K562 (cell line): ENCODE measurements at regions not wholly inside any gene's neighbourhood (a gene's known extent, or its start where the extent isn't known, plus 50 kb on each side); places are given as distances from the start of the nearest gene placed in this dataset.

Experiments used
- ATAC-seq: fragments of 200-7000 bp; cut with Tn5 transposase; 3 replicates; pipeline ENCODE4 v1.9.1; 2020; ENCODE audit warnings: moderate library complexity
- BruUV-seq: library from RNA; stranded (reverse); fragments of 400-500 nt; replicated peaks from 2 replicates; lab custom pipeline; 2021; lab: Mats Ljungman, UMichigan
- CTCF ChIA-PET: fragments of 300-600 bp; formaldehyde crosslinking; extraction: SDS; loops from one replicate; lab custom pipeline; 2021; ENCODE audit warnings: low intra/inter-chr PET ratio; lab: Yijun Ruan, JAX
- POLR2A ChIA-PET: fragments of 300-600, 350-650 bp; sonication (Branson Sonifier 250); formaldehyde crosslinking; extraction: SDS; loops from one replicate; lab custom pipeline; 2021; ENCODE audit warnings: antibody characterized with exemption, inconsistent platforms; lab: Yijun Ruan, JAX
- DNase-seq, 4 experiments: peaks; one replicate each; pipeline versions ENCODE4 v3.0.0 to v3.0.0-alpha.2; 2011 to 2018; ENCODE audit warnings: low spot score in 3 of 4, mixed read lengths in 3 of 4; ENCODE audit errors: extremely low read depth in 1 of 4
- FAIRE-seq: peaks from 2 replicates; lab custom pipeline; 2011; peaks lifted over from hg19 to GRCh38; lab: Jason Lieb, UNC
- H2AFZ ChIP-seq: 2 replicates; pipeline ENCODE4 v1.6.0; 2011; ENCODE audit warnings: low read depth, low read length, control low read depth, inconsistent platforms
- H3K27ac ChIP-seq: fragments of 200-600 bp; 3 replicates; pipeline ENCODE4 v1.8.0; 2011; ENCODE audit warnings: low read depth, mild to moderate bottlenecking, control low read depth, inconsistent platforms, low read length, moderate library complexity, mixed read lengths; ENCODE audit errors: extremely low read depth
- H3K27me3 ChIP-seq, 2 experiments: fragments of 300-600 bp in 1 of 2; 2 replicates in 1 of 2; 3 replicates in 1 of 2; pipeline versions ENCODE4 v1.6.0 to v1.8.0; 2011; ENCODE audit warnings: inconsistent platforms in 2 of 2, low read length in 2 of 2, mild to moderate bottlenecking in 1 of 2, mixed read lengths in 1 of 2, moderate library complexity in 1 of 2; ENCODE audit not compliant: control insufficient read depth in 2 of 2, insufficient read depth in 2 of 2
- H3K36me3 ChIP-seq: fragments of 300-600 bp; 3 replicates; pipeline ENCODE4 v1.8.0; 2011; ENCODE audit warnings: mild to moderate bottlenecking, low read length, inconsistent platforms; ENCODE audit not compliant: control insufficient read depth, insufficient read depth
- H3K4me1 ChIP-seq, 2 experiments: fragments of 200-600 bp in 1 of 2; replicated peaks in 1 of 2; 2 replicates in 1 of 2; 3 replicates in 1 of 2; pipeline versions ENCODE4 v1.5.1 to v1.8.0; 2011; ENCODE audit warnings: inconsistent platforms in 2 of 2, low read length in 2 of 2, mild to moderate bottlenecking in 1 of 2, mixed read lengths in 1 of 2, moderate library complexity in 1 of 2; ENCODE audit not compliant: control insufficient read depth in 2 of 2, insufficient read depth in 2 of 2
- H3K4me2 ChIP-seq: 2 replicates; pipeline ENCODE4 v1.6.1; 2011; ENCODE audit warnings: low read length, control low read depth, inconsistent platforms, mixed read lengths; ENCODE audit not compliant: insufficient read depth
- H3K4me3 ChIP-seq: fragments of 200-600 bp; sonication (generic), shearing (Covaris generic); 2 replicates; pipeline ENCODE4 v1.5.1; 2016; ENCODE audit warnings: control low read depth, inconsistent platforms
- H3K79me2 ChIP-seq: fragments of 200-600 bp; 3 replicates; pipeline ENCODE4 v1.8.0; 2011; ENCODE audit warnings: low read length, inconsistent platforms; ENCODE audit not compliant: control insufficient read depth, insufficient read depth
- H3K9ac ChIP-seq, 2 experiments: 2 replicates each; pipeline versions ENCODE4 v1.6.0 to v1.6.1; 2011; ENCODE audit warnings: low read depth in 2 of 2, low read length in 2 of 2, control low read depth in 1 of 2, inconsistent platforms in 1 of 2, mild to moderate bottlenecking in 1 of 2, mixed read lengths in 1 of 2; ENCODE audit not compliant: insufficient read depth in 1 of 2
- H3K9me1 ChIP-seq: one replicate; pipeline ENCODE4 v1.6.0; 2011; ENCODE audit warnings: inconsistent platforms, mild to moderate bottlenecking, low read length, moderate library complexity; ENCODE audit not compliant: control insufficient read depth, insufficient read depth
- H3K9me3 ChIP-seq: replicated peaks from 2 replicates; pipeline ENCODE4 v1.5.1; 2011; ENCODE audit warnings: low read depth, low read length, inconsistent platforms; ENCODE audit not compliant: control insufficient read depth, insufficient read depth
- H4K20me1 ChIP-seq: replicated peaks from 2 replicates; pipeline ENCODE4 v1.6.1; 2011; ENCODE audit warnings: low read length, inconsistent platforms, mixed read lengths; ENCODE audit not compliant: control insufficient read depth, insufficient read depth
- CREB3 ChIP-seq: fragments of 450-650 bp; conservative IDR thresholded peaks from 2 replicates; pipeline ENCODE4 v1.6.1; 2016; ENCODE audit warnings: missing genetic modification characterization, low read depth, mild to moderate bottlenecking, missing compliant biosample characterization, moderate library complexity
- GABPA ChIP-seq: fragments of 200-800 bp; sonication (Bioruptor generic); conservative IDR thresholded peaks from 2 replicates; pipeline ENCODE4 v1.6.1; 2016; ENCODE audit warnings: low read depth, missing genetic modification characterization, missing compliant biosample characterization
- PURB ChIP-seq: sonication (generic); formaldehyde crosslinking; IDR thresholded peaks from 2 replicates; pipeline ENCODE4 v1.9.0; 2021; ENCODE audit warnings: low read depth, mild to moderate bottlenecking, missing genetic modification reagents
- RBM17 ChIP-seq: fragments of 200-400 bp; formaldehyde crosslinking; IDR thresholded peaks from 2 replicates; pipeline ENCODE4 v1.6.1; 2017; ENCODE audit warnings: low read depth, mild to moderate bottlenecking, low read length, borderline replicate concordance
- ZBTB1 ChIP-seq: sonication (generic); formaldehyde crosslinking; IDR thresholded peaks from 2 replicates; pipeline ENCODE4 v1.8.1; 2023; ENCODE audit warnings: missing genetic modification reagents, low read depth, mild to moderate bottlenecking, borderline replicate concordance
- ZFX ChIP-seq: sonication (generic); formaldehyde crosslinking; IDR thresholded peaks from 2 replicates; pipeline ENCODE4 v1.8.0; 2022; ENCODE audit warnings: mild to moderate bottlenecking, missing genetic modification reagents, moderate library complexity
- whole genome bisulfite sequencing: fragments of 100-300 bp; shearing (Covaris generic); methylation state at CpG from one replicate; pipeline ENCODE4 v1.1.6; 2016; ENCODE audit warnings: low coverage, mixed read lengths; ENCODE audit not compliant: insufficient coverage; ENCODE audit errors: missing lambda C conversion rate; 5-methylcytosine and 5-hydroxymethylcytosine counted together
- in situ Hi-C: fragments of 300-500 bp; cut with MboI; formaldehyde crosslinking; loops from 4 replicates; pipeline ENCODE4 v1.15.0; 2018; ENCODE audit warnings: inconsistent platforms, mixed read lengths
- intact Hi-C: fragments of 100-400 bp; cut with micrococcal nuclease; formaldehyde crosslinking; loops from 2 replicates; pipeline ENCODE4 v1.14.2; 2022
- TF ChIP-seq, protein P1 (sequence below): fragments of 450-650 bp; IDR thresholded peaks from 2 replicates; pipeline ENCODE4 v1.6.1; 2016; ENCODE audit warnings: mild to moderate bottlenecking, moderate library complexity

GRCh38 chr14:105940534-105941225 is 414.3 kb downstream of the TMEM121 start:
- H3K27ac ChIP-seq: no peak overlapping the region
- no peak overlapping the region for H3K9ac ChIP-seq
- in situ Hi-C loops: no loop called here
- POLR2A ChIA-PET: no interaction called here
- H2AFZ ChIP-seq: no peak overlapping the region
- CTCF ChIA-PET: no interaction called here
- intact Hi-C loops: loop anchor here (10.0 kb wide), 2 partner anchors 266 to 386 kb away; no protein-coding TSS in a partner anchor
- H3K36me3 ChIP-seq: no peaks in the 10 kb centered on the region
- ATAC-seq (no peak), FAIRE-seq (no peak), DNase-seq (no peak)
- no peaks in the 10 kb centered on the region for H3K9me3 ChIP-seq
- H3K9me1 ChIP-seq: no peaks in the 10 kb centered on the region
- H4K20me1 ChIP-seq: no peaks in the 10 kb centered on the region
- peaks cover 0 to 3% of the 10 kb centered on the region in 2 experiments; a peak in 2 of 5 replicates for H3K4me1 ChIP-seq
- H3K4me3 ChIP-seq: no peak overlapping the region
- no peak overlapping the region for H3K4me2 ChIP-seq
- WGBS: 6% methylated on average over 4 of the region's 9 CpGs
- no peaks in the 10 kb centered on the region for H3K27me3 ChIP-seq
- no peak for TF ChIP-seq PURB (CRISPR knock-in tag)
- TF ChIP-seq ZBTB1: no peak
- no peak for TF ChIP-seq GABPA (tag)
- TF ChIP-seq ZFX (CRISPR knock-in tag): no peak
- TF ChIP-seq CREB3: no peak
- TF ChIP-seq, protein P1, sequence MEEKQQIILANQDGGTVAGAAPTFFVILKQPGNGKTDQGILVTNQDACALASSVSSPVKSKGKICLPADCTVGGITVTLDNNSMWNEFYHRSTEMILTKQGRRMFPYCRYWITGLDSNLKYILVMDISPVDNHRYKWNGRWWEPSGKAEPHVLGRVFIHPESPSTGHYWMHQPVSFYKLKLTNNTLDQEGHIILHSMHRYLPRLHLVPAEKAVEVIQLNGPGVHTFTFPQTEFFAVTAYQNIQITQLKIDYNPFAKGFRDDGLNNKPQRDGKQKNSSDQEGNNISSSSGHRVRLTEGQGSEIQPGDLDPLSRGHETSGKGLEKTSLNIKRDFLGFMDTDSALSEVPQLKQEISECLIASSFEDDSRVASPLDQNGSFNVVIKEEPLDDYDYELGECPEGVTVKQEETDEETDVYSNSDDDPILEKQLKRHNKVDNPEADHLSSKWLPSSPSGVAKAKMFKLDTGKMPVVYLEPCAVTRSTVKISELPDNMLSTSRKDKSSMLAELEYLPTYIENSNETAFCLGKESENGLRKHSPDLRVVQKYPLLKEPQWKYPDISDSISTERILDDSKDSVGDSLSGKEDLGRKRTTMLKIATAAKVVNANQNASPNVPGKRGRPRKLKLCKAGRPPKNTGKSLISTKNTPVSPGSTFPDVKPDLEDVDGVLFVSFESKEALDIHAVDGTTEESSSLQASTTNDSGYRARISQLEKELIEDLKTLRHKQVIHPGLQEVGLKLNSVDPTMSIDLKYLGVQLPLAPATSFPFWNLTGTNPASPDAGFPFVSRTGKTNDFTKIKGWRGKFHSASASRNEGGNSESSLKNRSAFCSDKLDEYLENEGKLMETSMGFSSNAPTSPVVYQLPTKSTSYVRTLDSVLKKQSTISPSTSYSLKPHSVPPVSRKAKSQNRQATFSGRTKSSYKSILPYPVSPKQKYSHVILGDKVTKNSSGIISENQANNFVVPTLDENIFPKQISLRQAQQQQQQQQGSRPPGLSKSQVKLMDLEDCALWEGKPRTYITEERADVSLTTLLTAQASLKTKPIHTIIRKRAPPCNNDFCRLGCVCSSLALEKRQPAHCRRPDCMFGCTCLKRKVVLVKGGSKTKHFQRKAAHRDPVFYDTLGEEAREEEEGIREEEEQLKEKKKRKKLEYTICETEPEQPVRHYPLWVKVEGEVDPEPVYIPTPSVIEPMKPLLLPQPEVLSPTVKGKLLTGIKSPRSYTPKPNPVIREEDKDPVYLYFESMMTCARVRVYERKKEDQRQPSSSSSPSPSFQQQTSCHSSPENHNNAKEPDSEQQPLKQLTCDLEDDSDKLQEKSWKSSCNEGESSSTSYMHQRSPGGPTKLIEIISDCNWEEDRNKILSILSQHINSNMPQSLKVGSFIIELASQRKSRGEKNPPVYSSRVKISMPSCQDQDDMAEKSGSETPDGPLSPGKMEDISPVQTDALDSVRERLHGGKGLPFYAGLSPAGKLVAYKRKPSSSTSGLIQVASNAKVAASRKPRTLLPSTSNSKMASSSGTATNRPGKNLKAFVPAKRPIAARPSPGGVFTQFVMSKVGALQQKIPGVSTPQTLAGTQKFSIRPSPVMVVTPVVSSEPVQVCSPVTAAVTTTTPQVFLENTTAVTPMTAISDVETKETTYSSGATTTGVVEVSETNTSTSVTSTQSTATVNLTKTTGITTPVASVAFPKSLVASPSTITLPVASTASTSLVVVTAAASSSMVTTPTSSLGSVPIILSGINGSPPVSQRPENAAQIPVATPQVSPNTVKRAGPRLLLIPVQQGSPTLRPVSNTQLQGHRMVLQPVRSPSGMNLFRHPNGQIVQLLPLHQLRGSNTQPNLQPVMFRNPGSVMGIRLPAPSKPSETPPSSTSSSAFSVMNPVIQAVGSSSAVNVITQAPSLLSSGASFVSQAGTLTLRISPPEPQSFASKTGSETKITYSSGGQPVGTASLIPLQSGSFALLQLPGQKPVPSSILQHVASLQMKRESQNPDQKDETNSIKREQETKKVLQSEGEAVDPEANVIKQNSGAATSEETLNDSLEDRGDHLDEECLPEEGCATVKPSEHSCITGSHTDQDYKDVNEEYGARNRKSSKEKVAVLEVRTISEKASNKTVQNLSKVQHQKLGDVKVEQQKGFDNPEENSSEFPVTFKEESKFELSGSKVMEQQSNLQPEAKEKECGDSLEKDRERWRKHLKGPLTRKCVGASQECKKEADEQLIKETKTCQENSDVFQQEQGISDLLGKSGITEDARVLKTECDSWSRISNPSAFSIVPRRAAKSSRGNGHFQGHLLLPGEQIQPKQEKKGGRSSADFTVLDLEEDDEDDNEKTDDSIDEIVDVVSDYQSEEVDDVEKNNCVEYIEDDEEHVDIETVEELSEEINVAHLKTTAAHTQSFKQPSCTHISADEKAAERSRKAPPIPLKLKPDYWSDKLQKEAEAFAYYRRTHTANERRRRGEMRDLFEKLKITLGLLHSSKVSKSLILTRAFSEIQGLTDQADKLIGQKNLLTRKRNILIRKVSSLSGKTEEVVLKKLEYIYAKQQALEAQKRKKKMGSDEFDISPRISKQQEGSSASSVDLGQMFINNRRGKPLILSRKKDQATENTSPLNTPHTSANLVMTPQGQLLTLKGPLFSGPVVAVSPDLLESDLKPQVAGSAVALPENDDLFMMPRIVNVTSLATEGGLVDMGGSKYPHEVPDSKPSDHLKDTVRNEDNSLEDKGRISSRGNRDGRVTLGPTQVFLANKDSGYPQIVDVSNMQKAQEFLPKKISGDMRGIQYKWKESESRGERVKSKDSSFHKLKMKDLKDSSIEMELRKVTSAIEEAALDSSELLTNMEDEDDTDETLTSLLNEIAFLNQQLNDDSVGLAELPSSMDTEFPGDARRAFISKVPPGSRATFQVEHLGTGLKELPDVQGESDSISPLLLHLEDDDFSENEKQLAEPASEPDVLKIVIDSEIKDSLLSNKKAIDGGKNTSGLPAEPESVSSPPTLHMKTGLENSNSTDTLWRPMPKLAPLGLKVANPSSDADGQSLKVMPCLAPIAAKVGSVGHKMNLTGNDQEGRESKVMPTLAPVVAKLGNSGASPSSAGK: no peak
- TF ChIP-seq RBM17: no peak
- TF ChIP-seq, all 486 proteins: peak for 0
- BruUV-seq: no TSS peak
- H3K79me2 ChIP-seq: no peaks in the 10 kb centered on the region
